C4-2B (cell line): ENCODE measurements at regions not wholly inside any gene's neighbourhood (a gene's known extent, or its start where the extent isn't known, plus 50 kb on each side); places are given as distances from the start of the nearest gene placed in this dataset.

Experiments
- H3K27ac ChIP-seq: fragments of 450-650 bp; 2 replicates; pipeline ENCODE4 v1.5.1; 2017
- CTCF ChIP-seq: fragments of 450-650 bp; conservative IDR thresholded peaks from 2 replicates; pipeline ENCODE4 v1.5.1; 2017; ENCODE audit warnings: mild to moderate bottlenecking
- ZFX ChIP-seq: fragments of 450-650 bp; IDR thresholded peaks from 2 replicates; pipeline ENCODE4 v1.6.1; 2017

- H3K27ac ChIP-seq, result no peak overlapping the region
- TF ChIP-seq CTCF (no peak), ZFX (no peak)
These were observed 102.3 kb upstream of the DKK2 start for GRCh38 chr4:107138433-107138832.

- no peak overlapping the region for H3K27ac ChIP-seq
- TF ChIP-seq ZFX (no peak), CTCF (no peak)
These were observed 98.0 kb upstream of the DKK2 start for GRCh38 chr4:107133965-107134653.

- TF ChIP-seq CTCF (no peak), ZFX (no peak)
- no peak overlapping the region for H3K27ac ChIP-seq
These were observed 95.2 kb upstream of the DKK2 start for GRCh38 chr4:107131295-107131694.

GRCh38 chr4:107130157-107130556 lies 94.0 kb upstream of the DKK2 start:
- TF ChIP-seq CTCF (no peak), ZFX (no peak)
- no peak overlapping the region for H3K27ac ChIP-seq

GRCh38 chr4:107129611-107130010 lies 93.5 kb upstream of the DKK2 start:
- no peak for TF ChIP-seq ZFX
- no peak for TF ChIP-seq CTCF
- H3K27ac ChIP-seq, result no peak overlapping the region

GRCh38 chr4:107129076-107129475 lies 93.0 kb upstream of the DKK2 start:
- no peak overlapping the region for H3K27ac ChIP-seq
- no peak for TF ChIP-seq CTCF
- no peak for TF ChIP-seq ZFX

- no peak for TF ChIP-seq CTCF
- H3K27ac ChIP-seq, result no peak overlapping the region
These were observed 92.0 kb upstream of the DKK2 start for GRCh38 chr4:107128116-107128515.
